T-helper 2 cell treated with Interferon-gamma antibody and Interleukin-4, amounts not matched to agents 100 ng/mL and 5 ng/mL, for 36 hours (primary cell): ENCODE measurements at regions not wholly inside any gene's neighbourhood (a gene's known extent, or its start where the extent isn't known, plus 50 kb on each side); places are given as distances from the start of the nearest gene placed in this dataset.
"Not testable (repeated sequence)": the region's sequence is repeated elsewhere in the genome, so short reads cannot be mapped to it uniquely, and the experiment has no call there.

Source experiments
- intact Hi-C: fragments of 100-400 bp; cut with micrococcal nuclease; formaldehyde crosslinking; loops from one replicate; pipeline ENCODE4 v1.15.1; 2023

DNA sequence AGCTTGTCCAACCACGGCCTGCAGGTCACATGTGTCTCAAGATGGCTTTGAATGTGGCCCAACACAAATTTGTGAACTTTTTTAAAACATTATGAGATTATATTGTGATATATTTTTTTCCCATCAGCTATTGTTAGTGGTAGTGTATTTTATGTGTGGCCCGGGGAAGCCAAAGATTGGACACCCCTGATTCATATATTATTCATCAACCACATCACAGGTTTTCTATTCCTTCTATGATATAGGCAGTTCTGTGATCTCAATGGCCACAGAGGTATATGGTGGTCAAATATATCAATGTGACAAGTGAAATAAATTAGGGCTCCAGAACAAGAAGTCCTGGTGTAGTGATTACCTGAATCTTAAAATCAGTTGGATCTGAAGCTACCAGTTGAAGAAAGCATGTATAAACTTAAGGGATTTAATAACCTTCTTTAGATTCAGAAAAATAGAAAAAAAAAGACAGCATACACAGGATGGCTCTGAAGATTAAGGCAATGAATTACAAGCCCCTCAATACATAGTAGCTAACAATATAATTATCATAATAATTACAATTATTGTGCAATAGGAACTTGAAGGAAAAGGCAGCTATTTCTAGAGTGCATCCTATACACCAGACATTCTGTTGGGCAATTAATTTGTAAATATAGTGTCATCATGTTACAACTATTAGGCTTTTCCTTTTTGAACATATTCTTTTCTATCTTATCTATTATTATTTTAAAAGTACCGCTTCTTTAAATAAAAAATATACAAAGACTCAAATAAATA lies 530.4 kb upstream of the PTPRD start:
- intact Hi-C loops = no loop called here

DNA sequence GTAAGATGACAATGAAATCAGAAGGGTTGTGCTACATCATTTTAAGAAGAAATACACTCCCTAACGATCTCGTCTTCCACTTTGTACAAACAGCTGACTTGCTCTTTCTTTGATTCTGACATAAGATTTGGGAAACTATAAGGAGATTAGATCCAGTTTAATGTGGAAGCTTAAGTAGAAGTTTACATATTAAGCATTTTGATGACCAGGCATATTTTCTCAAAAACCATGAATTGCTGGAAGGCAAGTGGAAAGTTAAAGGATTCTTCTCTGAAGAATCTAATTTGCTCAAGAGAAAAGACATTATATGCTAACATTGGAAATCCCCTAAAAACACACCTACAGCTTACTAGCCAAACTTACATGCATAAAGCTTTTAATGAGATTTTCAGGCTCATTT lies 531.9 kb upstream of the PTPRD start:
- intact Hi-C loops = no loop called here

DNA sequence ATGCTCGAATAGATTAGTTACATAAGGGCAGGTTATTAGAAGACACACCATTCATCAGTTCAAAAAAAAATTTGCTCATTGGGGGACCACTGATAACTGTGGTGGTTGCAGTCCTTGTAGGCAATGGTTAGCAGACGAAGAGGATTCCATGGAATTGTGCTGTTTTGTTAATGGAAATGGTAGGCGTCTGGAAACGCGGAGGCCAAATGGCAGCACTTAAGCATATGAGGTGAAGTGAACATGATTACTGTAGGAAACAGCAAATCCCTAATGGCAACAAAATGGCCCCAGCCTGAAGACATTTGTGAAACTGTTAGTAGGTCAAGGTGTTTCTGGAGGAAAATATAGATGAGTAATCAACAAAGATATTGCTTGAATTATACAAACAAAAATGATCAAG lies 535.4 kb upstream of the PTPRD start:
- intact Hi-C loops = no loop called here

DNA sequence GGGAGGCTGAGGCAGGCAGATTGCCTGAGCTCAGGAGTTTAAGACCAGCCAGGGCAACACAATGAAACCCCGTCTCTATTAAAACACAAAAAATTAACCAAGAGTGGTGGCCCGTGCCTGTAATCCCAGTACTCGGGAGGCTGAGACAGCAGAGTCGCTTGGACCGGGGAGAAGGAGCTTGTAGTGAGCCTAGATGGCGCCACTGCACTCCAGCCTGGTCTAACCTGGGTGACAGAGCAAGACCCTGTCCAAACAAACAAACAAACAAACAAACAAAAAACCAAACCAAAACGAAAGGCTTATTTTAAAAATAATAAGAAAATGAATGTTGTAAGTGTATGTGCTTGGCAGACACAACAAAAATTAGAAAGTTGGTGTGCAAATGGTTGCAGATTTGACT lies 536.3 kb upstream of the PTPRD start:
- intact Hi-C loops = no loop called here

DNA sequence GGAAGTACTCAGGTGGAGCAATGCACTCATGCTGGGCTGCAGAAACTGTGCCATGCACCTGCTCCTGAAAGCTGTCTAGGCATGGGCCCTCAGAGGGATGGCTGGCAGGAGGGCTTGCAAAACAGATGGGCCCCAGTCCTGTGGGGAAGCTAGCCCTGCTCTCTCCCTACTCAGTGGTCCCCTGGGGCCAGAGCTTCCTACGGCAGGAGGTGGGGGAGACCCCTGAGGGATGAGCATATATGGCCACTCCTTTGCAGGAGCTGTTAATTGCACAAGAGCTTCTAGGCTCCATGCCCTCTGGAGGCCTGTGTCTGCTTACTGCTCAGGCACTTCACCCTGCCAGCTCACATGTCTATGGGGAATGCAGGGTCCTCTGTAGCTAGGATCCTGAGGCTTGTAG lies 545.3 kb upstream of the PTPRD start:
- intact Hi-C loops = no loop called here

DNA sequence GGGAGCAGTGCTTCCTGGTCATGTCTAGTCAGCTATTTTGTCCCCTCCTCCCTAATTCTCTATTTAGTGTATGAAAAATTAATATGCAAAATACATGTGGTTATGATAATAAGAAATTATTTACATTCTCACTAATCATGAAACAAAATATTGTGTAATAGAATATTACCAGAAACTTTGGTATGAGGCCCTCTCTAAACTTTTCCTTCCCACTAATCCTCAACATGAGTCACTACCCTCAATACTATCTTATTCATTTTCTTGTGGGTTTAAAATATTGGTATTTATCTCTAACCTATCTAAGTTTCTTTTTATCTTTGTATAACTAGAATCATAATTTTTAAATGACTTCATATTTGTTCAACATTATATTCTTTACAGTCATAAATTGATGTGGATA lies 545.9 kb upstream of the PTPRD start:
- intact Hi-C loops = no loop called here

DNA sequence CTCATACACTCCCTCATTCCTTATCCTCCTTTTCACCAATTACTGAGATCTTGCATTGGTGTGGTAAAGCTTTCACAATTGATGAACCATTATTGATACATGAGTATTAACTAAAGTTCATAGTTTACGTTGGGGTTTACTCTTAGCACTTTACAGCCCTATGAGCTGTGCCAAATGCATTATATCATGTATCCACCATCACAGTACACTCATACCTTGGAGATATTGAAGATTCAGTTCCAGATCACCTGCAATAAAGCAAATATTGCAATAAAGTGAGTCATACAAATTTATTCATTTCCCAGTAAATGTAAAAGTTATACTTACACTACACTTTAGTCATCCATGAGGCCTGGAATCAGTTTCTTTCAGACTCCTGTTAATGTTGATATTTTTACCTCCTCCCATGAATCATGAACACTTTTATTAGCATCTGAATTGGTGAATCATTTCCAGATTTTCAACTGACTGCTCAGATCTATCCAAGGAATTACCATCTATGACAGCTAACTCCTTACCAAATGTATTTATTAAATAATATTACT lies 546.6 kb upstream of the PTPRD start:
- intact Hi-C loops = no loop called here

DNA sequence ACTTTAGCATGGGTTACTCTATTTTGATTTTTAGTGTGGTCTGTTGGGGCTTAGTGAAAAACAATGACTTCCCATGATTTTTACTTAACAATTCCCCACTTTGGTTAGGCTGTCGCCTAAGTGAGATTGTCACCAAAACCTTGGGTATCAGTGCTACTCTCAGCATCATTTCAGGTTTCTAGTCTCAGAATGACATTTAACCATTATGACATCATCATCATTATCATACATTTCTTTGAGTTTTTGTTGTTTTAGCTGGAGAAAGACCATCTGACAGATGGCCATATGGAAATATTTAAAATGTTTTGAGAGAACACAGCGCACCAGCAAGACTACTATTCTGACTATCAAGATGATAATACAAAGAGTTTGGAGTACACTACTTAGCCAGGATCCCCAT lies 551.0 kb upstream of the PTPRD start:
- intact Hi-C loops = no loop called here

DNA sequence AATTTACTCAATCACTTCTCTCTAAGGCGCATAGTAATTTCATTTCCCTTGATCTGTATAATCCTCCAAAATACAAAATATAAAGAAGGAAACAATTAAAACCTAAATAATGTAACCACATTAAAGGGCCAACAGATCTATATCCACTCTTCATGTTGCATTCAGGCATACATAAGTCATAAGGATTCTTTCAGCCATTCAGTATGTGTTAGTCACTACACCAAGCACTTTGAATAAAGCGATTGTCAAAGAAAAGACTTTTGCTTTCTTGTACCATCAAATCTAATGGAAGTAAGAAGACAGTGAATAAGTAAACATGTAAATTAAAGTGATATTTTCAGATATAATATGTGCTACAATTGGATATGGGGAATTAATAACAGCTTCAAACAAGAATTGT lies 569.2 kb upstream of the PTPRD start:
- intact Hi-C loops = no loop called here

DNA sequence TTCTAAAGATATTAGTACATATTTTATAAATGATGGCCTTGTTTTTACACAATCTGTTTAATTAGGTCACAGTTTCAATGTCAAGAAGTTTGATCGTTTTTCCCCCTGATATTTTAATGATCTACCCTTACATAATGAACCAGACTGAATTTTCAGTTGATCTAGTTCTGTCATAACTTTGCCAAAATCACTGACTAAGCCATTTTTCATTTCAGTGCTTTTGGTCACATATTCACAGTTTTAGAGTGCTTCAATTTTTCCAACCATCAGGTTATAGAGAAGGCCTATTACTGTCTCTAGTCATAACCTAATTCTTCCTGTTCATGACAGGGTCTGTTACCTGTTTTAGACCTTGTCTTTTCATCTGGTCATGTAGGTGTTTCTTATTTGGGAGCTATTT lies 577.9 kb upstream of the PTPRD start:
- intact Hi-C loops = no loop called here

DNA sequence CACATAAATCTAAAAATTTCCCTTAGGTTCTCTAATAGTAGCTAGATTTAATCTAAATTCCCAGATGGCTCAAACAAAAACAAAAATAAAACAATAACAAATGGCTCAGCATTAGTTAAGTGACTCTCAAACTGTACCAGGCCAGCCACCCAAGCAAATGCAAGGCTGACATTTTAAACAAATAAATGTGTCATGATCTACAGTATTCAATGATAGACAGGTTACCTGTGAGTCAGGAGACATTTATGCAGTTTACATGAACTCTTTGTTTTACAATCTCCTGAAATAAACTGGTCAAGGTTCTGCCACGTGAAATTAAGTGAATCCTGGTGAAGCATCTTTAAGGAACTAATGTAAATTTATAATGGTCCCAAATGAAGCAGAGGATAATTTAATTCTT lies 580.2 kb upstream of the PTPRD start:
- intact Hi-C loops = no loop called here

DNA sequence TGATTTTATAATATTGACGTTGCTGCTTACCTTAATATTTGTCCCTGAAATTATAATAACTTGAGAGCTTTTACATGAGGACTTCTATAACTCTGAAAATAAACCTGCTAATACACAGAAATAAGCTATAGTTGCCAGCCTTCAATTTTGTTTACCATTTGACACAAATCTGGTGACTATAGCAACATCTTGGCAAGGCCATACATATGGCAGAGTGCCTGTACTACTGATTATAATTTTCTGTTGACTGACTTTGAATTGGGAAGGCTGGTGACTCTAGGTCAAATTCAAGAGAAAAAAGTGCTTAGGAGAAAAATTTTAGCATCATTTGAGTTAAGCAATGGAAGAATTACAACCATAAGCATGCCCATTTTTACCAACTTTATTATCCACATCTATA lies 581.4 kb upstream of the PTPRD start:
- intact Hi-C loops = no loop called here

DNA sequence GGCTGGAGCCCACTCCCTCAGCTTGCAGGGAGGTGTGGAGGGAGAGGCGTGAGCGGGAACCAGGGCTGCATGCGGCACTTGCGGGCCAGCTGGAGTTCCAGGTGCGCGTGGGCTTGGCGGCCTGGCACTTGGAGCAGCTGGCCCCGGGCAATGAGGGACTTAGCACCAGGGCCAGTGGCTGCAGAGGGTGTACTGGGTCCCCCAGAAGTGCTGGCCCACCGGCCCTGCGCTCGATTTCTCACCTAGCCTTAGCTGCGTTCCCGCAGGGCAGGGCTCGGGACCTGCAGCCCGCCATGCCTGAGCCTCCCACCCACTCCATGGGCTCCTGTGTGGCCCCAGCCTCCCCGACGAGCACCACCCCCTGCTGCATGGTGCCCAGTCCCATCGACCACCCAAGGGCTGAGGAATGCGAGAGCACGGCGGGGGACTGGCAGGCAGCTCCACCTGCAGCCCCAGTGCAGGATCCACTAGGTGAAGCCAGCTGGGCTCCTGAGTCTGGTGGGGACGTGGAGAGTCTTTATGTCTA lies 584.1 kb upstream of the PTPRD start:
- intact Hi-C loops = not testable (repeated sequence)

DNA sequence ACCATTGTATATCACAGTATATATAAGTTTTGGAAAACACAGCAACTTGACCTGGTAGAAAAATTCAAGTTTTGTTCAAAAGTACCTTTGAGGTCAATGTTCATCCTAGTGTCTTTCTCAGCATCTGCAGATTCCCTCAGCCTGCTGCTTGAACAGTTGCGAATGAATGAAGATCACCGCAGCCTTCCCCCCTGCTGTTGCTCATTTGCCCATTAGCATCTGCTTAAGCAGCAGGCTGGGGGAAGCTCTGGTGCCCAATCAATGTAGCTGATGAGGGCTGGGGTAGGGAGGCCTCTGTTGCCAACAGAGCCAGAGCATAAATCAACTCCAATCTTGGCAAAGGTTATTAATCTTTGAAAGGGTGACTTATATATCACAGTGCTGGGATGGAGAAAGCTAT lies 586.5 kb upstream of the PTPRD start:
- intact Hi-C loops = no loop called here

DNA sequence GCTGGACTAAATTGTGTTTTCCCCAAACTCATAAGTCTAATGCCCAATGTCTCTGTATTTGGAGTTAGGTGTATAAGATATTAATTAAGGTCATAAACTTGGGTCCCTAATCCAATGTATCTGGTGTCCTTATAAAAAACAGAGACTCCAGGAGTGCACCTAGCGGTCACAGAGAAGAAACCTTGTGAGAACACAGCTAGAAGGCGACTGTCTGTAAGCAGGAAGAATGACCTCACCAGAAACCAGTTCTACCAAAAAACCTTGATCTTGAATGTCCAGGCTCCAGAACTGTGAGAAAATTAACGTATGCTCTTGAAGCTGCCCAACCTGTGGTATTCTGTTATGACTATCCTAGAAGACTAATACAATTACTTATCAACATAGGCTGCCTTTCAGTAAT lies 591.7 kb upstream of the PTPRD start:
- intact Hi-C loops = no loop called here

DNA sequence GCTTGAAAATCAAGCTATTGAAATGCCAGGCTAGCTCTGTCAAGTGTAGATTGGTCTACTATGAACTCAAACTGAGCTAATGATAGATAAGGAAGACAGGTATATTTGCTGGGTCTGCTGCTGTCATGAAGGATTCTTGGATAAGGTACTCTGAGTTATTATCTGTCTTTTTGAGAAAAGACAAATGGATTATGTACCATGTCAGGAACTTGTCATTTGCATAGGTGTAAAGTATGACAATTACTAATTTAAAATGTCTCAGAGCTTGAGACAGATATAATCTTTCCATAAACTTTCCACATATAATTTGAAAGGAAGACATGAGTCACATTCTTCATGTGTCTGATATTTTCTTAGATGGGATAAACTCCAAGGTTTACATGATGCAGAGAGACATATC lies 594.1 kb upstream of the PTPRD start:
- intact Hi-C loops = no loop called here

DNA sequence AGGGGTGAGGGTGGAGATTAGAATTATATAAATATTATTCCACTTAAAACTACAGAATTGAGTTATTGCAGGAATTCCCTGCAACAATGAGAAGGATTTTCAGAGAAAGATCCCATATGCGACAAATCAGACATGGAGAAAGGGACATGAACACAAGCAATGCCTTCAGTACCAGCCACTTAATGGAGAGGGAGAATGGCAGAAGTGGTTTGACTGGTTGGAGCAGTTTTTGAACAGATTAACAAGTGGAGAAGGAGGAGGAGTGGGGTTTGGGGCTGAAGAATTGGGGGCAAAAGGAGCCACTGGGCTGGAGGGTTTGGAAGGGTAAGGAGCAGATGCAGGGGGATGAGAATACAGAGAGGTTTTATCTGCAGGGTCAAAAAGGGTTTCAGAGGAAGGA lies 620.9 kb upstream of the PTPRD start:
- intact Hi-C loops = no loop called here

DNA sequence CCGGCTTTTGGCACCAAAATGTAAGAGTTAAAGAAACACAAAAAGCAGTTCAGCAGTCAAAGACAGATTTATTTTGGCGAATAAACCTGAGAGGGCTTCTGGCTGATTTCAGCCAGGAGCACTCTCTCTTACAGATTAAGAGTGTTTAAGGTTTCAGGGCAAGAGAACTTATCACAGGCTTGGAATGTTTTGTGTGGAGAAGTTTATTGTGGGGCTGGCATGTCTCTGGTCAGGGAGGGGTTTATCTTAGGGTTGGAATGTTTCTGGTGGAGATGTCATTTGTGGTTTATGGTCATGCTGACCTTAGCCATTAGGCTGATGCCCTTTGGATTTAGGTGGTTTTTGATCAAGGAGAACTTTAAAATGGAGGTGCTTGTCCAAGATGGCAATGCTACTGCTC lies 622.3 kb upstream of the PTPRD start:
- intact Hi-C loops = no loop called here

DNA sequence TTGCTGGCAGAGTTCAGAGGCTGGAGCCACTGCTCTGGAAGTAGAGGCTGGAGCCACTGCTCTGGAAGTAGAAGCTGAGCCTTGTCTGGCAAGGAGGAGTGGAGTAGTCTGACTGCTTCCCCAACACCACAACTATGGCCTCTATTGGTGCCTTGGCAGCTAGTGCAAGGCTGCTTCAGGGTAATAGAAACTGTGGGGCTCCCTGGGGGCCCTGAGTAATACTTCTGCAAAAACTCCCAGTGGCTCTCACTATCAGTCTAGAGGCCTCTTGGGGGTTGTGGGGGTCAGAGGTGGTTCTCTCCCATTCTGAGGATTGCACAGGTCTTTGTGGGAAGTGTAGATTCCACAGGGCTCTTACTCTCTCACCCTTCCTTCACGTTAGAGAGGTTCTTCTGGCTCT lies 629.0 kb upstream of the PTPRD start:
- intact Hi-C loops = no loop called here

DNA sequence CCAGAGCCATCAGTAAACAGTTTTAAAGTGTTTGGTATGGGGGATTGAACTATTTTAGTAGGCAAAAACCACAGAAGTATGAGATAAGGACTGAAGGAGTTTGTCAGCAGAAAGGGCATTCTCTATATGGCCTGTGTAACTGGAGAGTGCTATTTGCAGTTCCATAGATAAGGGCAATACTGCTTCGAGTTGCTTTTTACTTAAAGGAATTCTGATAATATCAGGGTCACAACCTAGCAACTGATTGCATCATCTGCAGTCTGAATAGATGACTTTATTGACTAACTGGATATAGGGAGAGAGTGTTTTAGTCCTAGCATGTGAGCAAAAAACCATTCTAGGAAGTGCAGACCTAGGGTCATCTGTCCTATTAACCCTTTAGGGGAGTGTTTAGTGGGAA lies 645.2 kb upstream of the PTPRD start:
- intact Hi-C loops = no loop called here

DNA sequence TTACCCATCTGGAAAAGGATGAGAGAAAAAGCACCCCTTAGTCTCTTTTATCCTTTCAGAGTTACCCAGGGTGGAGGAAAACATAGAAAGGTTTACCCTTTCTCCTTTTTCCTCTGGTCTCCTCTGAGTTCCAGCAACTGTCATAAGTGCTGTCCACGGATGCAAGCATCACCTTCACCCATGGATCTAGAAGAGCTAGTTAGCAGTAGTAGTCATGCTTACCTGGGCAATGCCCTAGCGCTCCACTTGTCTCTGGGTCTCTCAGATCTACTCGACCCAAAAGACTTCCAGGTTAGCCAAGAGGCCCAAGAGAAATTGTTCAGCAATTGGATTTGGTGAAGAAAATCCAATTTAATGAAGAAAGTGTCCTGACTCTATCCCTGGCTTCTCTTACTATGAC lies 656.2 kb upstream of the PTPRD start:
- intact Hi-C loops = no loop called here

DNA sequence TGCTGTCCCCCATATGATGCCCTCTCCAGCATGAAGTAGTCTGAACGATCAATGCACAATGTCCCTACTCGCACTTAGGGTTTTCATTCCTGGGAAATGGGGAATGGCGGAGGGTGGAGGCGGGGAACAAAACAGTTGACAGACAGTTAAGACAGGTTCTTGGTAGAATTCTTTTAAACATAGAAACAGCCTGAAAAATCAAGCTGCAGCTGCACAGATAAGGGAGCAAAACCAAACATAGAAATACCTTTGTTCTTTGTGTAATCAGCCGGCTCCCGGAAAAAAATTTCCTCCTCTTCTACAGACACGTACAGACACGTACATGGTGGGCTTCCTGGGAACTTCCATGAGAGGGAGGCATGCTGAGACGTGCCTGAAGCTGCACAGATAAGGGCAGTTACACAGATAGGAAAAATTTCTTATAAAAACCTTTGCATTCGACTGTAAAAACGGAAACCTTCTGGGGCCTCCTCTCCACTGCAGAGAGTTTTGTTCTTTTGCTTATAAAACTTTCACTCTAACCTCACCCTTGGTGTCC lies 662.4 kb upstream of the PTPRD start:
- intact Hi-C loops = no loop called here

DNA sequence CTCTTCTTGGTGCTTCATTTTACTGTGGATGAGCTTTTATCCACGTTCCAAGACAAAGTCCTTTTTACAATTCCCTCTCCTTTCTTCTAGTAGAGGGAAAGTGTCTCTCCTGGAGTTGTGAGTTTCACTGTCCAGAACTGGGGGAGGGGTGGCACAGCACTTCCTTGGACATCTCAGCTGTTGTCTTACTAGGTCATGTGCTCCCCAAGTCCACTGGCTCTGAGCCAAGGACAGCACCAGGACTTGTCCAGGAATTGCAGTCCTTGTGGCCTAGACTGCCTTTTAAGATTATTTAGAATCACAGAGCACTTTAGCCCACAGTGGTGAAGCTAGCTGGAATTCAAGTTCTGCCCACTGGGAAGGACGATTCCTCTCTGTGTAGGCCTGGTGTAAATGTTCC lies 700.2 kb upstream of the PTPRD start:
- intact Hi-C loops = no loop called here
